Neural cell (in vitro differentiated cells): ENCODE measurements at regions not wholly inside any gene's neighbourhood (a gene's known extent, or its start where the extent isn't known, plus 50 kb on each side); places are given as distances from the start of the nearest gene placed in this dataset.

Experiments
- EP300 ChIP-seq: fragments of 450-650 bp; conservative IDR thresholded peaks from 2 replicates; pipeline ENCODE4 v1.6.1; 2014; ENCODE audit warnings: antibody characterized with exemption, mild to moderate bottlenecking, moderate library complexity; ENCODE audit not compliant: poor library complexity, severe bottlenecking
- RAD21 ChIP-seq: fragments of 450-650 bp; conservative IDR thresholded peaks from 2 replicates; pipeline ENCODE4 v1.6.1; 2014; ENCODE audit warnings: antibody characterized with exemption, mild to moderate bottlenecking, moderate library complexity
- TF ChIP-seq, protein P1 (sequence below): fragments of 450-650 bp; IDR thresholded peaks from 2 replicates; pipeline ENCODE4 v1.5.1; 2014; ENCODE audit warnings: antibody characterized with exemption, mild to moderate bottlenecking, moderate library complexity; ENCODE audit not compliant: poor library complexity, severe bottlenecking

DNA sequence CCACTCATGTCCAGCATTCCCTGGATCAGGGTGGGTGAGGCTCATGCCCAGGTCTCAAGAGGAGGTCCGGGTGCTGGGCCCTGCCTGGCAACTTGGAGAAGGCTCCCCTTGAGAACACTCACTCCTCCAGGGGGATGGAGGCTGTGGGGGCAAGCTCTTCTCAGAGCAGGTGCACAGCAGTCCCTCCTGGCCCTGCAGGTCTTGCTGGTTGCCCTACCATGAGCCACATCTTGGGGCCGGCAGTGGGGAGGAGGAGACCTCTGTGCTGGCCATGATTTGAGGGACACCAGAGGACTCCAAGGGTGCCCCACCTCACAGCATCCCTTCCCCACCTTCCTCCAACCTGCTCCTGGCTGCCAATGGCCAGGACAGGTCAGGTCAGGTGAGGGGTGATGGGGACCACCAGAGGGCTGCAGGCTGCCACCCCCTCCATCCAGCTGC lies 87.4 kb upstream of the RET start:
- TF ChIP-seq, protein P1, sequence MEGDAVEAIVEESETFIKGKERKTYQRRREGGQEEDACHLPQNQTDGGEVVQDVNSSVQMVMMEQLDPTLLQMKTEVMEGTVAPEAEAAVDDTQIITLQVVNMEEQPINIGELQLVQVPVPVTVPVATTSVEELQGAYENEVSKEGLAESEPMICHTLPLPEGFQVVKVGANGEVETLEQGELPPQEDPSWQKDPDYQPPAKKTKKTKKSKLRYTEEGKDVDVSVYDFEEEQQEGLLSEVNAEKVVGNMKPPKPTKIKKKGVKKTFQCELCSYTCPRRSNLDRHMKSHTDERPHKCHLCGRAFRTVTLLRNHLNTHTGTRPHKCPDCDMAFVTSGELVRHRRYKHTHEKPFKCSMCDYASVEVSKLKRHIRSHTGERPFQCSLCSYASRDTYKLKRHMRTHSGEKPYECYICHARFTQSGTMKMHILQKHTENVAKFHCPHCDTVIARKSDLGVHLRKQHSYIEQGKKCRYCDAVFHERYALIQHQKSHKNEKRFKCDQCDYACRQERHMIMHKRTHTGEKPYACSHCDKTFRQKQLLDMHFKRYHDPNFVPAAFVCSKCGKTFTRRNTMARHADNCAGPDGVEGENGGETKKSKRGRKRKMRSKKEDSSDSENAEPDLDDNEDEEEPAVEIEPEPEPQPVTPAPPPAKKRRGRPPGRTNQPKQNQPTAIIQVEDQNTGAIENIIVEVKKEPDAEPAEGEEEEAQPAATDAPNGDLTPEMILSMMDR: no peak
- TF ChIP-seq EP300: no peak
- no peak for TF ChIP-seq RAD21
